ENCODE measurements at regions not wholly inside any gene's neighbourhood (a gene's known extent, or its start where the extent isn't known, plus 50 kb on each side); places are given as distances from the start of the nearest gene placed in this dataset.

DNA sequence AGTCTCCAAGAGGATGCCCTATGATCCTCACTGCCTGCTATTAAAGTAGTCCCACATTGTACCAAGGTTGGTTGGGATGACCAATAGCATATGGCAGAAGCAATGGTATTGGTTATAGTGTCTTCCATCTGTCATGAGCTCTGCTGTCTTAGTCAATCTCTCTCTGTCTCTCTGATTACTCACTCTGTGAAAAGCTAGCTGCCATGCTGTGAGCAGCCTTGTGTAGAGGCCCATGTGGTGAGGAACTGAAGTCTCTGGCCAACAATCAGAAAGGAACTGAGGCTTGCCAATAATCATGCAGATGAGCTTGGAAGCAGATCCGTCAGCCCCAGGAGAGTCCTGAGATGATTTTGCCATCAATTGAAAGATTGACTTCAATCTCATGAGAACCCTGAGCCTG, 60.3 kb upstream of the CFAP161 start:
- TF ChIP-seq, protein P1, sequence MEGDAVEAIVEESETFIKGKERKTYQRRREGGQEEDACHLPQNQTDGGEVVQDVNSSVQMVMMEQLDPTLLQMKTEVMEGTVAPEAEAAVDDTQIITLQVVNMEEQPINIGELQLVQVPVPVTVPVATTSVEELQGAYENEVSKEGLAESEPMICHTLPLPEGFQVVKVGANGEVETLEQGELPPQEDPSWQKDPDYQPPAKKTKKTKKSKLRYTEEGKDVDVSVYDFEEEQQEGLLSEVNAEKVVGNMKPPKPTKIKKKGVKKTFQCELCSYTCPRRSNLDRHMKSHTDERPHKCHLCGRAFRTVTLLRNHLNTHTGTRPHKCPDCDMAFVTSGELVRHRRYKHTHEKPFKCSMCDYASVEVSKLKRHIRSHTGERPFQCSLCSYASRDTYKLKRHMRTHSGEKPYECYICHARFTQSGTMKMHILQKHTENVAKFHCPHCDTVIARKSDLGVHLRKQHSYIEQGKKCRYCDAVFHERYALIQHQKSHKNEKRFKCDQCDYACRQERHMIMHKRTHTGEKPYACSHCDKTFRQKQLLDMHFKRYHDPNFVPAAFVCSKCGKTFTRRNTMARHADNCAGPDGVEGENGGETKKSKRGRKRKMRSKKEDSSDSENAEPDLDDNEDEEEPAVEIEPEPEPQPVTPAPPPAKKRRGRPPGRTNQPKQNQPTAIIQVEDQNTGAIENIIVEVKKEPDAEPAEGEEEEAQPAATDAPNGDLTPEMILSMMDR (IDR thresholded peaks at IDR 0.05; ENCODE audit: insufficient read depth, low read length, missing control alignments) = no peak
- POLR2A ChIA-PET = no interaction called here
- CTCF ChIA-PET = no interaction called here
- DNase-seq (ENCODE audit: low read depth, low spot score) = no peak
- no peak overlapping the region for H3K4me3 ChIP-seq (ENCODE audit: low read depth, low read length)

DNA sequence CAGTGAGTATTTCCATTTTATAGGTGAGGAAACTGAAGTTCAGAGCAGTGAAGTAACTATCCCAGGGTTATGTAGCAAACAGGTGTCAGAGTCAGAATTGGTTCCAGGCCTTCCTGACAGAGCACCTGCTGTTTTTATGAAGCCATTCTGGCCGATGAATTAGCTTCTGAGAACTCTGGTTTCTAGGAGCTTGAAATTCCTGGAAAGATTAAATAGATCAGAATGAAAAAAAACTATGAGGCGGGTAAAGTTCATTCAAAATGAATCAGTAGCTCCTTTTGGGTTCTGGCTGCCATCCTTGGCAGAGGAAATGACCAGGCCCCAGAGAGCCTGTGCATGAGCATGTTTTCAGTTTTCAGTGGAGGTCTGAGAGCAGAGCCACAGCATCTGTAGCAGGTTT, 59.3 kb upstream of the CFAP161 start:
- TF ChIP-seq, protein P1 (IDR thresholded peaks at IDR 0.05; ENCODE audit: insufficient read depth, low read length, missing control alignments) = no peak
- POLR2A ChIA-PET = no interaction called here
- CTCF ChIA-PET = no interaction called here
- no peak overlapping the region for H3K4me3 ChIP-seq (ENCODE audit: low read depth, low read length)
- no peak for DNase-seq (ENCODE audit: low read depth, low spot score)

DNA sequence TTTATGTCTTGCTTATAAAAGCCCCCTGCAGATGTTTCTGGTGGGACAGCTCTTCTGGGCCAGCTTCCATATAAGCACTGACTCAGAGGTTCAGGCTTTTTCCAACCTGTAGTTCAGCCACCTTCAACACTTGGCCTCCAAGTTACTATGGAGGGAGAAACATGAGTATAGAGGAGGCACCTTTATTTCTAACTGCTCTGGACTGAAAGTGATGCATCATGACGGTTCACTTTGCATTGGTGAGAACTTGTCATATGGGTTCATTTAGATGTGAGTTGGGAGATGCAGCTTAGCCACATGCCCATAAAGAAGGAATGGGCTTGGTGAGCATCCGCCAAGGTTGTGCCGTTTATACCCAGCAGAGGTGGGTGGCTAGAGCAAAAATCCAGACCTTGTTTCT, 58.8 kb upstream of the CFAP161 start:
- no peak for DNase-seq (ENCODE audit: low read depth, low spot score)
- TF ChIP-seq, protein P1 (IDR thresholded peaks at IDR 0.05; ENCODE audit: insufficient read depth, low read length, missing control alignments) = no peak
- ChIA-PET CTCF (no interaction called here), POLR2A (no interaction called here)
- no peak overlapping the region for H3K4me3 ChIP-seq (ENCODE audit: low read depth, low read length)

DNA sequence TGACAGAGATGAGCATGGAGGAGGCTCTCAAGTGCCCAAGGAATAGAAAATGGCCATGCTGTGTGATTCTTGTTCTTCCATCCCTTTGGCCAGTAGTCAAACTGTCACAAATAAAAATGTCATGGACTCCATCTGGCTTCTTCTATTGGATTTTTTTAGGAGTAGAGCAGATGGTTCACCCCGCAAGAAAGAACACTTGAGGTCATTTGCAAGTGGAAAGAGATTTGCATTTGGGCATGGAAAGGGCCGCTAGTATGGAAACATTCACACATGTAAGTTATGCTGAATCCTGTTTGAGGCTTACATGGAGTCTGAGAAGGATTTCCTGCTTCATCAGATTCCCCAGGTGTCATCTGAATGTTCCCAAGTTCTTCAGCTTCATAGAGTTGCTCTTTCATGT, 53.1 kb upstream of the CFAP161 start:
- H3K4me3 ChIP-seq (ENCODE audit: low read depth, low read length) = no peak overlapping the region
- no peak for DNase-seq (ENCODE audit: low read depth, low spot score)
- ChIA-PET CTCF (interaction anchor here (1.5 to 3.9 kb wide), 2 partner anchors 9 to 185 kb away, joined by 4 to 16 read pairs; no protein-coding TSS in a partner anchor), POLR2A (interaction anchor here (0.5 kb wide), 1 partner anchor 1099 kb away, joined by 4 read pairs; no protein-coding TSS in a partner anchor)
- TF ChIP-seq, protein P1 (IDR thresholded peaks at IDR 0.05; ENCODE audit: insufficient read depth, low read length, missing control alignments) = no peak

DNA sequence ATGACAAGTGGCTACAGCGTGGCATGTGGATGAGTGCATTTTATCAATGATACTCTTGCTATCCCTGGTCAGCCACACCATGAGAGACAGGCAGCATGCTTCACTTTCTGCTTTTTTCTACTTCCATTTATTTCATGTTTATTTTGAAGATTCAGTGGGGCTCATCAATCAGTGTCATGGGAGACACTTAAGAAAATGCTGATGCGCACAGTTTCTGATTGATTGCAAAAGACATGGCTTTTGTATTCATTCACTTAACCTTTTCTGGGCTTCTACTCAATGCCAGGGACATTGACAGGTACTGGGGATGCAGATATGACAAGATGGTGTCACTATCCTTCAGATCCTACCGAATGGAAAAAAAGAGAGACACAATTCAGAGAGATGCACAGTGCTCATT, 50.9 kb upstream of the CFAP161 start:
- ChIA-PET POLR2A (no interaction called here), CTCF (interaction anchor here (1.0 to 3.9 kb wide), 2 partner anchors 183 to 318 kb away, joined by 3 to 16 read pairs; no protein-coding TSS in a partner anchor)
- no peak for DNase-seq (ENCODE audit: low read depth, low spot score)
- no peak overlapping the region for H3K4me3 ChIP-seq (ENCODE audit: low read depth, low read length)
- TF ChIP-seq, protein P1 (IDR thresholded peaks at IDR 0.05; ENCODE audit: insufficient read depth, low read length, missing control alignments) = no peak
